Stimulated activated CD8-positive, alpha-beta memory T cell treated with anti-CD3 and anti-CD28 coated beads, Interleukin-15, amount 100 ng/mL, for 4 hours (primary cell): ENCODE measurements at regions not wholly inside any gene's neighbourhood (a gene's known extent, or its start where the extent isn't known, plus 50 kb on each side); places are given as distances from the start of the nearest gene placed in this dataset.
"Not testable (repeated sequence)": the region's sequence is repeated elsewhere in the genome, so short reads cannot be mapped to it uniquely, and the experiment has no call there.

Experiments used
- DNase-seq, 2 donors: peaks; one replicate each; pipeline ENCODE4 v3.0.0-alpha.2; 2020; ENCODE audit warnings: low read depth in 2 of 2

DNA sequence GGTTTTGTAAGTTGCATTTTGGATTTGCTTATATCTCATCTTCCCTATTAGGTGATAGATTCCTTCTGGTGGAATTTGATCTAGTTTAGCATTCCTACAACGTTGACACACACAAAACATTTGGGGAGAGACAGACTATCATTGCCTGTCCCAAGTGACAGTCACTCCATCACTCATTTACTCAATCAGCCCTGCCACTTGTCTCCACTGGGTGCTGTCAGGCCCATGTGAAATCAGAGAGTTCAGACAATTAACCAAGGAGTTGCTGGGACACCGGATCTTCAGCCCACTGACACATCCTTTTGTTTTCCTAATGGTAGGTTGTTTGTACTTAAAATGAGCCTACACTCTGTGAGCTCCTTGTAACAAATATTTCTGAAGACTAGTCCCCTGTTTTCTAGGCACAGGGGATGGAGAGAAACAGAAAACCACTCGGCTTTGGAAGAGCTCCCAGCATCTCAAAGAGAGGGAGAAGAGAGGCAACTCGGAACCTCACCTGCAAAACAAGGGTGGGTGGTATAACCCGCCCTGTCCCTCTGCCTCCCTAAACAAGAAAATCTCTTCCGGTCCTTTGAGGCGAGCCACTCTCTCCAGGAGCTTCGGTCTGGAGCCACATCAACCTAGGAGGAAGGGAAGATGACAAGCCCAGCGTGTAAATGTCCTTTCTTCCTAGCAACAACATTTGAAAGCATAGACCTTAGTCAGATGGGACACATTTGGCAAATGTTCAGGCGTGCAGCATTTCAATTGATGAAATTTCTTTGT lies 440.9 kb upstream of the KLF12 start:
- no peak for DNase-seq

DNA sequence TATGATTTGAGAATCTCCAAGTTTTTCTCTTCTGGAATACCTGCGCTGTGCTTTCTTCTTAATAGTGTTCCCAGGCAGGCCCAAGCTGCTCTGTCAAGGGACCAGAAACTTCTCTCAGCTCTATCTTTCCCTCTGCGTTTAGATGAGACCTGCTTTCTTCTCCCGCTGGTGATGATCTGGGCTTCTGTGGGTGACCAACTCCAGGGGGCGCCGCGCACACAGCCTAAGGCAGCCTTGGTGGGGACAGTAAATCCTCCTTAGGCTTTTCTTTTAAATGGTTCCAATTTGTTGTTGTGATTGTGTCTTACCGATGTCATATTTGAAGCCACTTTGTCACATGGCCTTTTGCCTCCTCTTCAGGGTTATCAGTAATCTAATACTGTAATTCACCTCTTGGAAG lies 439.4 kb upstream of the KLF12 start:
- DNase-seq, result no peak

GRCh38 chr13:74571811-74572210 lies 437.6 kb upstream of the KLF12 start:
- DNase-seq, result no peak

GRCh38 chr13:74570834-74571233 lies 436.6 kb upstream of the KLF12 start:
- no peak for DNase-seq

- DNase-seq, result no peak
These were observed 435.8 kb upstream of the KLF12 start for GRCh38 chr13:74570046-74570445.

DNA sequence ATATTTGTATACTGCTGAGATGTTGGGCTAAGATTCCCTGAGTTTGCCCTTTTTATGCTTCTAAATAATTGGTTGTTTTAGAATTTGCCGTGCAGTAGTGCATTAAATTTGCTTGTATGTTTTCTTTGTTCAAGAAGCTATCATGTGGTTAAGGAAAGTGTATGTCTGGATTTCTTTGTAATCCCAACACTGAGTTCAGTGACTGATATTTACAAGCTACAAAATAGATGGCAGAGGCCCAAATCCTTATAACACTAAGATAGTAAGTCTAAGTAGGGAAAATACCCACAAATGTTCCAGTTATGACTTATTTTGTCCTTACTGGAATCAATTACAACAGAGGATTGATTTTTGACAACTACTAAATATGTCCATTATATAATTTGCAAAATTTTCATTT lies 435.0 kb upstream of the KLF12 start:
- no peak for DNase-seq

DNA sequence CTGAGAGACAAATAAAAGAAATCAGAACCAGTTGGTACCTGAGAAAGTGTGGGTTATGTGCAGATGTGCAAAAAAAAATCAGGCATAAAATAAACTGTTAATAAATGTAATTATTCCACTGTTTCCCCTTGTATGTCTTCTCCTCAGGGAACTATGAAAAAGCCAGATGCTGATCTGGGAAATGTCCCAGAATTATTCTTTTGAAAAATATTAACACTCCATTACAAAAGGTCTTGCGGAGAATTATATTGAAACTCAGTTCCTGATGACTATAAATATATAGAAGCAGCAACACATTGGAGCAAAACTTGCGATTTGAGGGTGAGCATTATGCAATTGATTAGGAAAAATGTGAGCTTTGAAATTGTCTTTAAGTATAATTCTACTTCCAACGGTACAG lies 433.3 kb upstream of the KLF12 start:
- DNase-seq, result no peak

- DNase-seq, result no peak
These were observed 428.2 kb upstream of the KLF12 start for GRCh38 chr13:74562381-74562780.

DNA sequence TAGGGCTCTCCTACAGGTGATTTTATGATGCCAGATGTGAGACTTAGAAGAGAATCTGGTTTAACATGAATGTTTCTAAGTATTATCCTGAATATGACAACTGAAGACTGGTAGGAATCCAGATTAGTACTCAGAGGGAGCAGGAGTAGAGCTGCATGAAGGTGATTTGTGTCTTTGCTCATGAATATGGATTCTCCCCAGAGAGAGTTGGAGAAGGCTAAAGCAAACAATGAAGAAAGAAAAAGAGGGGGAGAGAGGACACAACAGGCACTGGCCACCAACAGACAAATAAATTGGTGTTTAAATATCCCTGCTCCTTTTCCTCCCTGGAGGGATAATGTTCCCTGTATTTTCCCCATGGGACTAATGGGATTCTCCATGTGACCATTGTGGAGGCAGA lies 427.0 kb upstream of the KLF12 start:
- DNase-seq, result no peak

- no peak for DNase-seq
These were observed 426.1 kb upstream of the KLF12 start for GRCh38 chr13:74560325-74560724.

- DNase-seq, result no peak
These were observed 423.7 kb upstream of the KLF12 start for GRCh38 chr13:74557870-74558269.

DNA sequence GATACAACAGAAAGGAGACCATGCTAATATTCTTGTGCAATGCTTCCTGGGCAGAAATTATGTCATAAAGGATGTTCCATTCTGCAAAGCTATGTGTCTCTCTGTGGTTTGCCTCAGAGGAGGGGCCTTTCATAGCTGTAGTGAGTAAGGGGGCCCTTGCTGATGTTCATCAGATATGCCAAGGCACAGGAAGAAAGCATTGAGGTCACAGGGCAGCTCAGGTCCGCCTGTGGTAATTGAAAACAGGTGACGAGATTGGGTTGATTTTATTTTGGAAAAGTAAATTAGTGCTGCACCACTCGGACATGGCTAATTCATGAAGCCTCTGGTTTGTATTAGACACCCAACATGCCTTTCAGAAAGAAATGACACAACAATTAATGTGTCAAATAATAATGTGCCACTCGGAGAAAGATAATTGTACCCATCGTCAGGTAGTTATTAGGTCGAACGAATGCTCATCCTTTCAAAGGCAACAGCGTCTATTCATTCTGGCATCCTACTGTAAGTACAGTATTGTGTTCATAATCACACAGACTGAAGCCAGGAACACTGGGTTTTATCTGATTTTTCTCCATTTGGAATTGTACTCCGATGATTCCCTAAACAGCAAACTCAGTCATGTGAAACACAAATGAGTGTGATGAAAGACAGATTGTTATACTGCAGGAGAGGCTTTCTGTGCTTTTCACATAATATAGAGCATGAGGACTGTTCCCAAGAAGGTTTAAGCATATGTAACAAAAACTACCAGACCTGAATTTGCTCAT lies 421.6 kb upstream of the KLF12 start:
- DNase-seq, result no peak

- DNase-seq, result no peak
These were observed 421.0 kb upstream of the KLF12 start for GRCh38 chr13:74555276-74555625.

DNA sequence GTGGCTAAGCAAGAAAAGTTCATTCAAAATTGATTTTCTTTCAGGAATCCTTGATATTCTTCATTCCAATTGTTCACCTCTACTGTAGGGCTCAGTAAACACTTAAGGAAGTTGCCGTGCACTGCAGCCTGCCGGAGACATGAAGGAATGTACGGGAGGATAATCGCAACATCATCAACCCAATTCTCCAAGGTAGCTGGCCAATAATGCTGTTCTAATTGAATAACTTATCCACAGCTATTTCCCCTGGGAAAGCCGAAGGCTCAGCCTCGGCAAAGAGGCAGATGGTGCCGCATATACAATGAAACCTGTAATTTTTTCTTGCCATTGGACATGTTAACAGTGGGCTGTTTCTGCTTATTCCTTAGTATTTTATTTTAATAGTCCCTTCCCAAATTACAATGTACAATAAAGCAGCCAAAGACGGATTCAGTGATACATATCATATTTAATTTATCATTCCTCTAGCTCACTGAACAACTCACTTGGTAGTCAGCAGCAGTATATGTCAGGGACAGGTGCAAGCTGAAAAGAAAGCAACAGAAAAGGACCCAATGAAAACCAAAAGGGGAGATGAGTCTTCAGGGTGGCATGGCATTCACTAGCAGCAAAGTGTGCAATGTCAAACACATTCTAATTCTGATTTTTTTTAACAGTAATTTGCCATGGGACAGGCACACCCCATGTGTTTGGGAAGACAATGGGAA lies 420.5 kb upstream of the KLF12 start:
- no peak for DNase-seq

DNA sequence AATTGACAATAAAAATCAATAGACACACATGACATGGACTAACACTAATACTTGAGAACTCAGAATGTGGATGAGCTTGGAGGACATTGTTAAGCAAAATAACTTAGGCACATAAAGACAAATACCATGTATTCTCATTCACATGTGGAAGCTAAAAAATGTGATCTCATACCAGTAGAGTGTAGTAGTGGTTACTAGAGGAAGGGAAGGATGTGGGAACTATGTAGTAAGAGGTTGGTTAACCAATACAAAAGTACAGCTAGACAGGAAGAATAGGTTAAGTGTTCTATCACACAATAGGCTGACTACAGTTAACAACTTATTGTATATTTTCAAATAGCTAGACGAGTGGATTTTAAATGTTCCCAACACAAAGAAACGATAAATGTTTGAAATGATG lies 415.8 kb upstream of the KLF12 start:
- no peak for DNase-seq

- not testable (repeated sequence) for DNase-seq
These were observed 402.4 kb upstream of the KLF12 start for GRCh38 chr13:74536649-74537048.

DNA sequence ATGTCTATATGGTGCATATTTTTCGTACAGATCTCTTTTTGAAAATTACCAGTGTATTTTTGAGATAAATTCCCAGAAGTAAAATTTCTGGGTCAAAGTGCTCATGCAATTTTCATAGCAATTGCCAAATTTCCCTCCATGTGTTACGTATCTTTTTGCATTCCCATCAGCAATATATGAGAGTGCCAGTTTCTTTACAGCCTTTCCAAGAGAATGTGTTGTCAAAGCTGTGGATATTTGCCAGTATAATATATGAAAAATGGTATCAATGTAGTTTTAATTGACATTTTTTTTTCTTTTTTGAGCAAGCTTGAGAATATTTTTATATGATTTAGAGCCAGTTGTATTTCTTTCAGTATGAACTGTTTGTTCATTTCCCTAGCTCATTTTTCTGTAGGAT lies 399.0 kb upstream of the KLF12 start:
- no peak for DNase-seq

GRCh38 chr13:74530011-74530410 lies 395.8 kb upstream of the KLF12 start:
- DNase-seq, result no peak

- no peak for DNase-seq
These were observed 394.7 kb upstream of the KLF12 start for GRCh38 chr13:74528734-74529513.

GRCh38 chr13:74523057-74523456 lies 388.9 kb upstream of the KLF12 start:
- no peak for DNase-seq

- DNase-seq, result no peak
These were observed 377.3 kb upstream of the KLF12 start for GRCh38 chr13:74511523-74511922.

GRCh38 chr13:74487091-74487722 lies 353.0 kb upstream of the KLF12 start:
- DNase-seq, result no peak
